H1 (cell line): ENCODE measurements at regions not wholly inside any gene's neighbourhood (a gene's known extent, or its start where the extent isn't known, plus 50 kb on each side); places are given as distances from the start of the nearest gene placed in this dataset.

Source experiments
- CTCF ChIA-PET: fragments of 300-600 bp; sonication (Branson Sonifier 250); formaldehyde crosslinking; loops from one replicate; lab custom pipeline; 2021; ENCODE audit not compliant: partially characterized antibody; lab: Charles Lee
- POLR2A ChIA-PET: fragments of 300-600 bp; sonication (Branson Sonifier 250); formaldehyde crosslinking; loops from one replicate; lab custom pipeline; 2021; ENCODE audit warnings: inconsistent platforms; ENCODE audit not compliant: partially characterized antibody; lab: Charles Lee
- DNase-seq, 2 experiments: peaks; one replicate each; pipeline versions ENCODE4 v3.0.0 to v3.0.0-alpha.2; 2010 to 2022; ENCODE audit warnings: low spot score in 2 of 2, low read depth in 1 of 2, mixed read lengths in 1 of 2
- FAIRE-seq: peaks from 2 replicates; lab custom pipeline; 2011; peaks lifted over from hg19 to GRCh38; lab: Jason Lieb, UNC
- H2AFZ ChIP-seq: 2 replicates; pipeline ENCODE4 v1.8.1; 2012; ENCODE audit warnings: low read length, inconsistent platforms
- H2AK5ac ChIP-seq: 2 replicates; pipeline ENCODE4 v1.6.1; 2013; ENCODE audit warnings: low read depth, low read length
- H2BK120ac ChIP-seq: replicated peaks from 2 replicates; pipeline ENCODE3; 2013; ENCODE audit warnings: low read depth, low read length, inconsistent platforms
- H2BK12ac ChIP-seq: 2 replicates; pipeline ENCODE4 v1.6.1; 2013; ENCODE audit warnings: low read depth, low read length
- H2BK15ac ChIP-seq: 2 replicates; pipeline ENCODE4 v1.6.1; 2013; ENCODE audit warnings: low read length
- H2BK20ac ChIP-seq: 2 replicates; pipeline ENCODE4 v1.6.1; 2013; ENCODE audit warnings: low read length
- H2BK5ac ChIP-seq: 2 replicates; pipeline ENCODE4 v1.6.1; 2013; ENCODE audit warnings: low read depth, low read length
- H3K14ac ChIP-seq: 2 replicates; pipeline ENCODE4 v1.6.1; 2013; ENCODE audit warnings: inconsistent platforms; ENCODE audit not compliant: insufficient read length
- H3K18ac ChIP-seq: 2 replicates; pipeline ENCODE4 v1.6.1; 2013; ENCODE audit warnings: low read length; ENCODE audit errors: extremely low read depth
- H3K23ac ChIP-seq: 2 replicates; pipeline ENCODE4 v1.6.1; 2013; ENCODE audit warnings: inconsistent platforms; ENCODE audit not compliant: insufficient read length
- H3K23me2 ChIP-seq: 2 replicates; pipeline ENCODE4 v1.6.1; 2013; ENCODE audit warnings: low read depth, low read length
- H3K27ac ChIP-seq: 2 replicates; pipeline ENCODE4 v1.6.1; 2011; ENCODE audit warnings: low read depth, low read length, inconsistent platforms
- H3K27me3 ChIP-seq, 4 experiments: replicated peaks in 1 of 4; 1 replicate in 1 of 4; 2 replicates in 3 of 4; pipeline versions ENCODE4 v1.6.1 to v1.8.1; 2011 to 2013; ENCODE audit warnings: low read length in 3 of 4, mild to moderate bottlenecking in 3 of 4, inconsistent platforms in 2 of 4, mixed read lengths in 2 of 4, moderate library complexity in 1 of 4; ENCODE audit not compliant: control insufficient read depth in 3 of 4, insufficient read depth in 3 of 4; ENCODE audit errors: extremely low read depth in 1 of 4
- H3K36me3 ChIP-seq, 4 experiments: 2 replicates each; pipeline versions ENCODE4 v1.6.1 to v1.8.1; 2011 to 2013; ENCODE audit warnings: mild to moderate bottlenecking in 4 of 4, low read length in 3 of 4, moderate library complexity in 2 of 4, control low read depth in 1 of 4, inconsistent platforms in 1 of 4; ENCODE audit not compliant: insufficient read depth in 4 of 4, control insufficient read depth in 2 of 4
- H3K4ac ChIP-seq: replicated peaks from 2 replicates; pipeline ENCODE3; 2013; ENCODE audit warnings: low read length, low read depth, mixed read lengths, inconsistent platforms; ENCODE audit not compliant: insufficient read length
- H3K4me1 ChIP-seq, 4 experiments: replicated peaks in 1 of 4; 1 replicate in 1 of 4; 2 replicates in 3 of 4; pipeline versions ENCODE4 v1.6.1 to v1.8.1; 2011 to 2013; ENCODE audit warnings: low read length in 3 of 4, inconsistent platforms in 2 of 4, mixed read lengths in 1 of 4; ENCODE audit not compliant: insufficient read depth in 4 of 4, control insufficient read depth in 3 of 4
- H3K4me2 ChIP-seq, 2 experiments: 2 replicates each; pipeline versions ENCODE4 v1.6.1 to v1.8.1; 2011 to 2013; ENCODE audit warnings: low read depth in 2 of 2, low read length in 2 of 2, control low read depth in 1 of 2, inconsistent platforms in 1 of 2, mild to moderate bottlenecking in 1 of 2; ENCODE audit not compliant: insufficient read depth in 1 of 2
- H3K4me3 ChIP-seq, 4 experiments: fragments of 200-600, 300-600 bp in 1 of 4; sonication (generic), shearing (Covaris generic), sonication (Bioruptor Twin) in 1 of 4; 2 replicates each; pipeline versions ENCODE4 v1.5.1 to v1.8.1; 2011 to 2016; ENCODE audit warnings: low read length in 4 of 4, low read depth in 3 of 4, control low read depth in 2 of 4, inconsistent platforms in 2 of 4, mild to moderate bottlenecking in 2 of 4, mixed read lengths in 1 of 4, moderate library complexity in 1 of 4; ENCODE audit not compliant: insufficient read depth in 2 of 4; ENCODE audit errors: extremely low read depth in 1 of 4
- H3K56ac ChIP-seq: replicated peaks from 2 replicates; pipeline ENCODE3; 2013; ENCODE audit warnings: low read depth, mild to moderate bottlenecking, mixed read lengths, low read length, inconsistent platforms; ENCODE audit not compliant: insufficient read length
- H3K79me1 ChIP-seq: 2 replicates; pipeline ENCODE4 v1.6.1; 2013; ENCODE audit warnings: low read depth, low read length, control low read depth
- H3K79me2 ChIP-seq, 2 experiments: 2 replicates each; pipeline versions ENCODE4 v1.6.1 to v1.8.1; 2012 to 2013; ENCODE audit warnings: low read length in 2 of 2, mild to moderate bottlenecking in 2 of 2, inconsistent platforms in 1 of 2; ENCODE audit not compliant: insufficient read depth in 2 of 2, control insufficient read depth in 1 of 2
- H3K9ac ChIP-seq, 4 experiments: replicated peaks in 1 of 4; 1 replicate in 1 of 4; 2 replicates in 3 of 4; pipeline versions ENCODE4 v1.6.1 to v1.8.1; 2011 to 2013; ENCODE audit warnings: low read depth in 3 of 4, low read length in 3 of 4, control low read depth in 2 of 4, mild to moderate bottlenecking in 2 of 4, moderate library complexity in 2 of 4, inconsistent platforms in 1 of 4; ENCODE audit errors: extremely low read depth in 1 of 4
- H3K9me3 ChIP-seq, 2 experiments: 2 replicates each; pipeline versions ENCODE4 v1.6.1 to v1.8.1; 2012 to 2013; ENCODE audit warnings: mild to moderate bottlenecking in 2 of 2, moderate library complexity in 2 of 2, control low read depth in 1 of 2, inconsistent platforms in 1 of 2, low read depth in 1 of 2, low read length in 1 of 2, mixed read lengths in 1 of 2; ENCODE audit not compliant: insufficient read depth in 2 of 2
- H4K20me1 ChIP-seq, 2 experiments: replicated peaks in 1 of 2; 2 replicates each; pipeline versions ENCODE3 to v1.8.1; 2011 to 2013; ENCODE audit warnings: inconsistent platforms in 2 of 2, low read length in 2 of 2, mild to moderate bottlenecking in 1 of 2; ENCODE audit not compliant: insufficient read depth in 2 of 2, control insufficient read depth in 1 of 2
- H4K5ac ChIP-seq: 2 replicates; pipeline ENCODE4 v1.6.1; 2013; ENCODE audit warnings: low read length, low read depth, mixed read lengths, inconsistent platforms; ENCODE audit not compliant: insufficient read length
- H4K8ac ChIP-seq: 2 replicates; pipeline ENCODE4 v1.8.0; 2013; ENCODE audit warnings: mild to moderate bottlenecking, moderate library complexity, low read length, inconsistent platforms; ENCODE audit not compliant: insufficient read depth; ENCODE audit errors: extremely low read depth
- H4K91ac ChIP-seq: replicated peaks from 2 replicates; pipeline ENCODE3; 2013; ENCODE audit warnings: low read length, mixed read lengths, inconsistent platforms; ENCODE audit not compliant: insufficient read length
- ASH2L ChIP-seq: fragments of 200-600, 300-600 bp; sonication (generic); IDR thresholded peaks from one replicate; pipeline ENCODE4 v1.7.1; 2017; ENCODE audit warnings: low read length
- ATF3 ChIP-seq: IDR thresholded peaks from 2 replicates; pipeline ENCODE4 v1.6.1; 2011; ENCODE audit warnings: low read depth, mild to moderate bottlenecking, low read length; ENCODE audit not compliant: insufficient read depth
- FOSL1 ChIP-seq: IDR thresholded peaks from 2 replicates; pipeline ENCODE4 v1.6.1; 2011; ENCODE audit warnings: mild to moderate bottlenecking, low read depth, low read length, moderate library complexity; ENCODE audit not compliant: insufficient read depth
- KDM5A ChIP-seq: fragments of 200-600 bp; IDR thresholded peaks from 2 replicates; pipeline ENCODE4 v1.7.1; 2012; ENCODE audit warnings: mild to moderate bottlenecking, low read length, inconsistent platforms, mixed read lengths
- MAFK ChIP-seq: IDR thresholded peaks from 2 replicates; pipeline ENCODE4 v1.6.1; 2012; ENCODE audit warnings: low read depth, mild to moderate bottlenecking, improper control_type of control experiment, low read length
- RNF2 ChIP-seq: fragments of 200-900, 300-1000 bp; sonication (generic); IDR thresholded peaks from 2 replicates; pipeline ENCODE4 v1.7.1; 2016; ENCODE audit warnings: borderline replicate concordance, low read depth, mild to moderate bottlenecking, antibody characterized with exemption, low read length; ENCODE audit not compliant: poor library complexity, severe bottlenecking; ENCODE audit errors: missing control alignments
- TEAD4 ChIP-seq: IDR thresholded peaks from 2 replicates; pipeline ENCODE4 v1.6.1; 2012; ENCODE audit warnings: low read depth, low read length, inconsistent platforms, mixed read lengths
- WGBS, 2 experiments: shearing (Covaris generic) in 1 of 2; methylation state at CpG; one replicate each; pipeline versions ENCODE4 v1.1.6 to v1.1.7; 2013 to 2015; ENCODE audit warnings: low lambda C conversion rate in 2 of 2, mixed read lengths in 2 of 2, inconsistent platforms in 1 of 2, low coverage in 1 of 2, missing lambda C conversion rate in 1 of 2; ENCODE audit not compliant: insufficient replicate concordance in 2 of 2, insufficient coverage in 1 of 2, insufficient read length in 1 of 2; ENCODE audit errors: extremely low coverage in 1 of 2, missing lambda C conversion rate in 1 of 2; 5-methylcytosine and 5-hydroxymethylcytosine counted together

DNA sequence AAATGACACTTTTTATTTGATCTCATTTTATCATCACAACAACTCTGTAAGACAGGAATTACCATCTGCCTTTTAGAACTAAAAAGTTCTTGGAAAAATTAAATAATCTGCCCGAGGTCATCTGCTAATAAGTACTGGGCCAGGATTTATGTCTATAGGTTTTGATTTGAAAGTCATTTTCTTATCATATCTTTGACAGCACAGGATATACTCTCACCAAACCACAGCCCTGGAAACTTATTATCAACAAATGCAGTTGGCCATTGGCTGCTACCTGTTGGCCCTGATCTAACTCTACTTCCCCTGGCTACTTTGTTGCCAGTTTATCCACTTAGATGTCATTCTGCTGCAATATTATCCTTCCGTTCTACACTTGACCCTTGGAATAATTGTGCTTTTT is 354.6 kb downstream of the RAD51AP2 start:
- Histone ChIP-seq H3K56ac (no peak overlapping the region), H4K91ac (no peak overlapping the region), H3K27me3 (no peaks in the 10 kb centered on the region), H3K36me3 (no peaks in the 10 kb centered on the region), H3K4me1 (no peaks in the 10 kb centered on the region)
- no peak for FAIRE-seq
- CTCF ChIA-PET: no interaction called here
- TF ChIP-seq FOSL1: no peak
- no peak for TF ChIP-seq ATF3
- no peak for TF ChIP-seq KDM5A
- TF ChIP-seq RNF2: no peak
- no peak for TF ChIP-seq MAFK
- no peak for TF ChIP-seq ASH2L
- TF ChIP-seq TEAD4: no peak
- TF ChIP-seq, all 59 proteins: peak for 0
- H2BK120ac ChIP-seq: no peak overlapping the region
- no peaks in the 10 kb centered on the region for H3K79me2 ChIP-seq
- WGBS, 2 experiments: 92% methylated on average over 2 of the region's 2 CpGs; no CpG with 5 or more reads in 1 of the 2 experiments
- no peak overlapping the region for H3K4me3 ChIP-seq
- no peak overlapping the region for H2BK15ac ChIP-seq
- H3K14ac ChIP-seq: no peak overlapping the region
- no peak overlapping the region for H2BK12ac ChIP-seq
- H3K18ac ChIP-seq: no peak overlapping the region
- no peaks in the 10 kb centered on the region for H4K20me1 ChIP-seq
- no peak overlapping the region for H4K8ac ChIP-seq
- H3K4me2 ChIP-seq: no peak overlapping the region
- POLR2A ChIA-PET: no interaction called here
- H3K9me3 ChIP-seq: no peaks in the 10 kb centered on the region
- H3K27ac ChIP-seq: no peak overlapping the region
- no peak overlapping the region for H2AFZ ChIP-seq
- no peak overlapping the region for H3K4ac ChIP-seq
- no peak overlapping the region for H4K5ac ChIP-seq
- DNase-seq: no peak
- no peak overlapping the region for H3K23ac ChIP-seq
- H2BK20ac ChIP-seq: no peak overlapping the region
- no peak overlapping the region for H2BK5ac ChIP-seq
- no peaks in the 10 kb centered on the region for H3K79me1 ChIP-seq
- no peak overlapping the region for H2AK5ac ChIP-seq
- H3K9ac ChIP-seq: no peak overlapping the region
- H3K23me2 ChIP-seq: no peaks in the 10 kb centered on the region
